ENCODE measurements at regions not wholly inside any gene's neighbourhood (a gene's known extent, or its start where the extent isn't known, plus 50 kb on each side); places are given as distances from the start of the nearest gene placed in this dataset.

GRCh38 chr20:24136659-24137246 is 148.2 kb upstream of the GGTLC1 start:
- no peak for TF ChIP-seq EP300 (IDR thresholded peaks at IDR 0.05; ENCODE audit: borderline replicate concordance)
- no peak for TF ChIP-seq TAF1 (IDR thresholded peaks at IDR 0.05; ENCODE audit: low read depth)
- no peak for TF ChIP-seq CEBPB (IDR thresholded peaks at IDR 0.05)
- TF ChIP-seq TCF12 (IDR thresholded peaks at IDR 0.05; ENCODE audit: low read depth), result no peak
- TF ChIP-seq, protein P1, sequence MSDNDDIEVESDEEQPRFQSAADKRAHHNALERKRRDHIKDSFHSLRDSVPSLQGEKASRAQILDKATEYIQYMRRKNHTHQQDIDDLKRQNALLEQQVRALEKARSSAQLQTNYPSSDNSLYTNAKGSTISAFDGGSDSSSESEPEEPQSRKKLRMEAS (IDR thresholded peaks at IDR 0.05), result no peak
- no peak for TF ChIP-seq YY1 (IDR thresholded peaks at IDR 0.05; ENCODE audit: low read depth)
- no peak for TF ChIP-seq USF1 (IDR thresholded peaks at IDR 0.05)
- no peak for TF ChIP-seq NFIC (IDR thresholded peaks at IDR 0.05)
- TF ChIP-seq REST (IDR thresholded peaks at IDR 0.05; ENCODE audit: low read depth), result no peak
- no peak for TF ChIP-seq EGR1 (IDR thresholded peaks at IDR 0.05)
- no peak for TF ChIP-seq TEAD4 (IDR thresholded peaks at IDR 0.05)
- no peak for TF ChIP-seq CREB1 (IDR thresholded peaks at IDR 0.05; ENCODE audit: low read depth)

Measured in Ishikawa (cell line).